Tibial artery (tissue), 4 donors: ENCODE measurements at regions not wholly inside any gene's neighbourhood (a gene's known extent, or its start where the extent isn't known, plus 50 kb on each side); places are given as distances from the start of the nearest gene placed in this dataset.

Experiments used
- DNase-seq, 2 donors: peaks; one replicate each; pipeline ENCODE4 v3.0.0-alpha.2; 2019
- H3K27ac ChIP-seq, 2 donors: fragments of 200-600 bp; sonication (generic) in 1 of 2; 1 replicate in 1 of 2; 2 replicates in 1 of 2; pipeline ENCODE4 v1.5.1; 2018 to 2019; ENCODE audit warnings: mild to moderate bottlenecking in 1 of 2
- H3K27me3 ChIP-seq, 2 donors: fragments of 200-600 bp; sonication (generic) in 1 of 2; one replicate each; pipeline versions ENCODE4 v1.5.1 to v1.6.0; 2016 to 2019
- H3K36me3 ChIP-seq, 3 donors: fragments of 200-600 bp; sonication (generic) in 2 of 3; one replicate each; pipeline ENCODE4 v1.5.1; 2016 to 2019; ENCODE audit warnings: mild to moderate bottlenecking in 2 of 3
- H3K4me1 ChIP-seq, 4 donors: fragments of 200-600 bp; sonication (generic) in 2 of 4; 1 replicate in 3 of 4; 2 replicates in 1 of 4; pipeline ENCODE4 v1.5.1; 2016 to 2019
- H3K4me3 ChIP-seq, 2 donors: fragments of 200-600 bp; sonication (generic) in 1 of 2; 1 replicate in 1 of 2; 2 replicates in 1 of 2; pipeline ENCODE4 v1.5.1; 2018 to 2019; ENCODE audit warnings: mild to moderate bottlenecking in 2 of 2
- H3K9me3 ChIP-seq, 3 donors: fragments of 200-600 bp; sonication (generic) in 1 of 3; one replicate each; pipeline ENCODE4 v1.5.1; 2016 to 2019
- intact Hi-C: fragments of 100-400 bp; cut with DNase I; formaldehyde crosslinking; loops from one replicate; pipeline ENCODE4 v1.15.0; 2023; ENCODE audit warnings: low total_unique reads
- TF ChIP-seq, protein P1 (sequence below), 2 experiments: fragments of 200-600 bp in 1 of 2; fragments of 450-650 bp in 1 of 2; IDR thresholded peaks; one replicate each; pipeline ENCODE4 v1.5.1; 2017 to 2019; ENCODE audit warnings: antibody characterized with exemption in 2 of 2, mild to moderate bottlenecking in 1 of 2, moderate library complexity in 1 of 2

DNA sequence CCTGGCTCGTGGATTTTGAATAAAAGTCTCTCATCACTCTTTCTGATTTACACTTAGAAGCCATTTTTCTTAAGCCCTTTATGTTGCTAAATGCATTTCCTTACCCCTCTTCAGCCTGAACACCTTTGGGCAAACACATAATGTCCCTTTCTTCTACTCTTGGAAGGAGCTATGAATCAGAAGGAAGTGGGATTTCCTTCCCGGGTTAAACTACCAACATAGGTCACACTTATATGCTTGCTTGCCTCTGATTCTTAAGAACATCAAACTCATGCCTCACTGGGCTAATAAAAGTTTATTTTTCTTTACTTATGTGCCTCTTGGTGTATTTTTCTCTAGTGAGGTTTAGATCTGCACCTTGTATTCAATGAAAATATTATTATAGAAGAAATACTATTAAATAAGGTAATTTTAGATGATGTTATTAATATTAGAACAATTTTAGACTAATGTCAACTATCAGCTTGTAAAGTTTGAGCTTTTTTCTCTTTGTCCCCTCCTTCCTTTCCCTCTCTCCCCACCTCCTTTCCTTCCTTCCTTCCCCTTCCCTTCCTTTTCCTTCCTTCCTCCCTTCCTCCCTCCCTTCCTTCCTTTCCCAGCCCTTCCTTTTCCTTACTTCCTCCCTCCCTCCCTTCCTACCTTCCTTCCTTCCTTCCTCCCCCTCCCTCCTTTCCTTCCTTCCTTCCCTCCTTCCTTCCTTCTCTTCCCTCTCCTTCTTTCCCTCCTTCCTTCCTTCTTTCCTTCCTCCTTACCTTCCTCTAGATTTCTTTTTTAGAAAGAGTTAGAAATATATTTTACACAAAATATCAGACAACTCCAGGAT is 66.5 kb upstream of the KCNJ6 start:
- Histone ChIP-seq H3K4me3 (no peak overlapping the region), H3K4me1 (no peaks in the 10 kb centered on the region), H3K36me3 (no peaks in the 10 kb centered on the region), H3K9me3 (no peaks in the 10 kb centered on the region), H3K27me3 (peaks cover 0 to 10% of the 10 kb centered on the region in 2 donors), H3K27ac (no peak overlapping the region)
- intact Hi-C loops, result no loop called here
- no peak for DNase-seq
- TF ChIP-seq, protein P1, sequence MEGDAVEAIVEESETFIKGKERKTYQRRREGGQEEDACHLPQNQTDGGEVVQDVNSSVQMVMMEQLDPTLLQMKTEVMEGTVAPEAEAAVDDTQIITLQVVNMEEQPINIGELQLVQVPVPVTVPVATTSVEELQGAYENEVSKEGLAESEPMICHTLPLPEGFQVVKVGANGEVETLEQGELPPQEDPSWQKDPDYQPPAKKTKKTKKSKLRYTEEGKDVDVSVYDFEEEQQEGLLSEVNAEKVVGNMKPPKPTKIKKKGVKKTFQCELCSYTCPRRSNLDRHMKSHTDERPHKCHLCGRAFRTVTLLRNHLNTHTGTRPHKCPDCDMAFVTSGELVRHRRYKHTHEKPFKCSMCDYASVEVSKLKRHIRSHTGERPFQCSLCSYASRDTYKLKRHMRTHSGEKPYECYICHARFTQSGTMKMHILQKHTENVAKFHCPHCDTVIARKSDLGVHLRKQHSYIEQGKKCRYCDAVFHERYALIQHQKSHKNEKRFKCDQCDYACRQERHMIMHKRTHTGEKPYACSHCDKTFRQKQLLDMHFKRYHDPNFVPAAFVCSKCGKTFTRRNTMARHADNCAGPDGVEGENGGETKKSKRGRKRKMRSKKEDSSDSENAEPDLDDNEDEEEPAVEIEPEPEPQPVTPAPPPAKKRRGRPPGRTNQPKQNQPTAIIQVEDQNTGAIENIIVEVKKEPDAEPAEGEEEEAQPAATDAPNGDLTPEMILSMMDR (IDR thresholded peaks at IDR 0.05), result no peak

DNA sequence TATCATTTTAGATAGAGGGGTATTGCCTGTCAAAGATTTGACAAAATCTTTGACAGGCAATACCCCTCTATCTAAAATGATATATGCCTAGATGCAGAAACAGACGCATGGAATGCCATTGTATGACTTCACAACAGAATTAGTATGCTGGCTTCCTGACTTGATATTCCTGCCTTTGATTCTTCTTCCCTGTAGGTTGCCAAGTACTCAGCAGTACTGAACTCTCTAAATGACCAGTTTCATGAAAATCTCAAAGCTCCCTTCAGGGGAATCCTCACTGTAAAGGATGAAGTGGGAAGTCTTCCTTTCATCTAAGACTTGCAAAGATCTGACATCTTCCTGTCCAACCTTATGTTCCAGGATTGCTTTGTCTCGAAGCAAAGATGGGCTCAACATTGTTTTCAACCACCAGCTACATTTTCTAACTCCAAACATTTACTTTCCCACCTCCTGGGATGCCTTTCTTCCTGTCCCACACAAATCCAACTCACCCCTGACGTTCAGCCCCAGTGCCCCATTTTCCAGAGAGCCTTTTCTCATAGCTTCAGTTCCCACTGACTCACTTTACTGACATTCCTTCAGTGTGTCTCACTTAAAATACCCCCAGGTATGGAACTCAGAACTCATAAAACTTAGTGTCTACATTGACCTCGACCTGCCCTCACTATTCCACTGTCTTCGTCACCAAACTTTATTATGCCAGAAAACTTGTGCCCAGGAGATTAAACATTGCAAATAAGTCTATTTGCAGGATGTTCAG is 67.3 kb upstream of the KCNJ6 start:
- Histone ChIP-seq H3K9me3 (no peaks in the 10 kb centered on the region), H3K4me3 (no peak overlapping the region), H3K27me3 (peaks cover 0 to 12% of the 10 kb centered on the region in 2 donors), H3K4me1 (no peaks in the 10 kb centered on the region), H3K27ac (no peak overlapping the region), H3K36me3 (no peaks in the 10 kb centered on the region)
- no peak for DNase-seq
- TF ChIP-seq, protein P1 (IDR thresholded peaks at IDR 0.05), result no peak
- intact Hi-C loops, result no loop called here

DNA sequence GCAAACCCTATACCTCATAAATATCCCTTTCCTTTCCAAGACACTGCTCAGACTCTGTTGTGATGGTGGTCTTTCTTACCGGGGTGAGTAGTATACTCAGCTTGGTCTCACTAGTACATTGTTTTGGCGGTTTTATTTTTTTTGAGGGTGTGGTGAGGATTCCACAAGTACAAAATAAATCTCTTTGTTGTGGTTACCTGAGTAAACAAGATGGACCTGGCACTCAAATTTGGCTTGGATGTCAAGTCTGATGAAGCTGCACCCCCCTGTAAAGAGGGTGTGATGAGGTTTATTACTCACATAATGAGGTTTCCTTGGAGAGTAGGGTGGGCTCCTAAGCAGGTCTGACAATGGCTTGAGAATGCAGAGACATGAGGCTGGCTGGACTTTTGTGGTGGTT is 68.2 kb upstream of the KCNJ6 start:
- Histone ChIP-seq H3K27me3 (peaks cover 0 to 12% of the 10 kb centered on the region in 2 donors), H3K4me1 (no peaks in the 10 kb centered on the region), H3K4me3 (no peak overlapping the region), H3K9me3 (no peaks in the 10 kb centered on the region), H3K36me3 (no peaks in the 10 kb centered on the region), H3K27ac (no peak overlapping the region)
- TF ChIP-seq, protein P1 (IDR thresholded peaks at IDR 0.05), result no peak
- no peak for DNase-seq
- intact Hi-C loops, result no loop called here

DNA sequence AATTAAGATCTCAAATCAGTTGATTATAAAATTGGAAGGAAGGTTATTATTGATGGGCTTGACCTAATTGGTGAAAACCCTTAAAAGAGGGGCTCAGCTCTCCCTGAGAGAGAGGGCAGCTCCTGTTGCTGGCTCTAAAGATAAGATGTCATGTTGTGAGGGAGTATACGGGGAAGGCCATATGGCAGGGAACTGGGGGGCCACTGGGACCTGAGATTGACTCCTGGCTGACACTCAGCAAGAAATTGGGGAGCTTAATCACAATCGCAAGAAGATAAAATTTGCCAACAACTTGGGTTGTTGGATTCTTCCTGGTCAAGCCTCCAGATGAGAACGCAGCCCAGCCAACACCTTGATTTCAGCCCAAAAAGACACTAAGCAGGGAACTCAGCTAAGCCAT is 69.7 kb upstream of the KCNJ6 start:
- no peaks in the 10 kb centered on the region for H3K36me3 ChIP-seq
- intact Hi-C loops, result no loop called here
- no peak for DNase-seq

DNA sequence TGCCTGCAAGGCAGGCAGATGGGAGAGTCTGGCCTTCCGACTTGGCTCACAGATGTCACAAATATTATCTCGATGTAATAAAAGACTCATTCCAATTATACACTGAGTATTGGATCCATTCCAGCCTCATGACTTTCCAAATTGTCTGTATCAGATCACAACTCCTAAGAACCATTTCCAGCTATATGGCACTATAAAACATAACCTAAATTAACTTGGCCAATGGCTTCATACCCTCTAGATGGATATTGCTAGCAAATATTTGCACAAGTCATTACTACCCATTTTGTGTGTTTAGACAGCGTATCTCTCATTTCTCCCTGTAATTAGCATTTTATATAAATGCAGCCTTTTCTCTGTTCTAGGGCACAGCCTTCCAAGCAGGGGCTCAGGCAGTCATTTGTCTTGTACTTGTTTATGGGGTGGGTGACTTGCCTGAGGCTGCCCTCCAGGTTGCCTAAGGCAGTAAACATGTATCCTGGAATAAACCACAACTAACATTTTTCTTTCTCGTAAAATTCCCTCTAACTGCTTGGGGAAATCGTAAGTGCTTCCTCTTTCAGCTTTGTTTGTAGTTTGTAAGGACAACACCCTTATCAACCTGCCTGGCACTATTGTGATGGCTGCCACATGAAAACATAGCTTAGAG is 70.6 kb upstream of the KCNJ6 start:
- H3K27ac ChIP-seq, result no peak overlapping the region
- H3K4me3 ChIP-seq, result no peak overlapping the region
- no peaks in the 10 kb centered on the region for H3K9me3 ChIP-seq
- H3K36me3 ChIP-seq, result no peaks in the 10 kb centered on the region
- TF ChIP-seq, protein P1 (IDR thresholded peaks at IDR 0.05), result no peak
- no peak for DNase-seq
- H3K4me1 ChIP-seq, result no peaks in the 10 kb centered on the region
- intact Hi-C loops, result no loop called here
- H3K27me3 ChIP-seq, result peaks cover 0 to 12% of the 10 kb centered on the region in 2 donors

More for the DNA sequence above, 69.7 kb upstream of the KCNJ6 start:
- no peaks in the 10 kb centered on the region for H3K9me3 ChIP-seq
- no peak overlapping the region for H3K4me3 ChIP-seq
- TF ChIP-seq, protein P1 (IDR thresholded peaks at IDR 0.05), result no peak
- H3K27ac ChIP-seq, result no peak overlapping the region
- H3K27me3 ChIP-seq, result peaks cover 0 to 12% of the 10 kb centered on the region in 2 donors
- H3K4me1 ChIP-seq, result no peaks in the 10 kb centered on the region
